GM06990 (cell line): ENCODE measurements at regions not wholly inside any gene's neighbourhood (a gene's known extent, or its start where the extent isn't known, plus 50 kb on each side); places are given as distances from the start of the nearest gene placed in this dataset.
"Not testable (repeated sequence)": the region's sequence is repeated elsewhere in the genome, so short reads cannot be mapped to it uniquely, and the experiment has no call there.

Experiments used
- DNase-seq: peaks from one replicate; pipeline ENCODE4 v3.0.0-alpha.2; 2011; ENCODE audit not compliant: insufficient read length; ENCODE audit errors: extremely low read depth
- H3K27me3 ChIP-seq: replicated peaks from 2 replicates; pipeline ENCODE4 v1.6.0; 2011; ENCODE audit warnings: low read length; ENCODE audit not compliant: control insufficient read depth, insufficient read depth
- H3K36me3 ChIP-seq: 2 replicates; pipeline ENCODE4 v1.5.1; 2011; ENCODE audit warnings: low read length; ENCODE audit not compliant: control insufficient read depth, insufficient read depth
- H3K4me3 ChIP-seq: replicated peaks from 2 replicates; pipeline ENCODE4 v1.5.1; 2011; ENCODE audit warnings: low read depth, mild to moderate bottlenecking, control low read depth, low read length
- TF ChIP-seq, protein P1 (sequence below): IDR thresholded peaks from 2 replicates; pipeline ENCODE4 v1.5.1; 2011; ENCODE audit warnings: low read length, control low read depth, mild to moderate bottlenecking, inconsistent platforms; ENCODE audit not compliant: insufficient read depth, poor library complexity, severe bottlenecking

DNA sequence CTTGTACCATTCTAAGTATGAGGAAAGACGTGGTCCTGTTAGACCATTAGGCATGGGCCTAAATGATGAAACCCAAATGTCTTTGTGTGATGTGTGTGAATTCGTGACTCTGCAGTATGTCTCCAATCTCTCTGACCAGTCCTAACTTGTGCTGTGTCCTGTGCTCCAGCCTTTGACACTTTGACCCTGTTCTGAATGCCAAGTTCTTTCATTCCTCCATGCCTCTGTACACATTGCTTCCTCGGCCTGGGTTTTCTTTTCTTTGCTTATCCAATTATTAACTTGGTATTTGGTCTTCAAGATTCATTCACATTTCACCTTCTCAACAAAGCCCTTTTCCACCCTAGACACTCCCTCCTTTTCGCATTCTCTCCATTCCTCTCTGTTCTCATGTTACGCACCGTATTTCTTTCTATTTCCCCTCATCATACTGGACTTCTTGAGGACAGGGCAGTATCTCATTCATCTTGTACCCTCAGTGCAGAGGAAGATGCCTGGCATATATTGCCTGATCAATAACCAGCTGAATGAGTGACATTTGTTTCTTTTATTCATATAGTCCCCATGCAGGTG, 138.7 kb downstream of the F11 start:
- TF ChIP-seq, protein P1, sequence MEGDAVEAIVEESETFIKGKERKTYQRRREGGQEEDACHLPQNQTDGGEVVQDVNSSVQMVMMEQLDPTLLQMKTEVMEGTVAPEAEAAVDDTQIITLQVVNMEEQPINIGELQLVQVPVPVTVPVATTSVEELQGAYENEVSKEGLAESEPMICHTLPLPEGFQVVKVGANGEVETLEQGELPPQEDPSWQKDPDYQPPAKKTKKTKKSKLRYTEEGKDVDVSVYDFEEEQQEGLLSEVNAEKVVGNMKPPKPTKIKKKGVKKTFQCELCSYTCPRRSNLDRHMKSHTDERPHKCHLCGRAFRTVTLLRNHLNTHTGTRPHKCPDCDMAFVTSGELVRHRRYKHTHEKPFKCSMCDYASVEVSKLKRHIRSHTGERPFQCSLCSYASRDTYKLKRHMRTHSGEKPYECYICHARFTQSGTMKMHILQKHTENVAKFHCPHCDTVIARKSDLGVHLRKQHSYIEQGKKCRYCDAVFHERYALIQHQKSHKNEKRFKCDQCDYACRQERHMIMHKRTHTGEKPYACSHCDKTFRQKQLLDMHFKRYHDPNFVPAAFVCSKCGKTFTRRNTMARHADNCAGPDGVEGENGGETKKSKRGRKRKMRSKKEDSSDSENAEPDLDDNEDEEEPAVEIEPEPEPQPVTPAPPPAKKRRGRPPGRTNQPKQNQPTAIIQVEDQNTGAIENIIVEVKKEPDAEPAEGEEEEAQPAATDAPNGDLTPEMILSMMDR: no peak
- Histone ChIP-seq H3K36me3 (no peaks in the 10 kb centered on the region), H3K27me3 (no peaks in the 10 kb centered on the region), H3K4me3 (no peak overlapping the region)
- no peak for DNase-seq

DNA sequence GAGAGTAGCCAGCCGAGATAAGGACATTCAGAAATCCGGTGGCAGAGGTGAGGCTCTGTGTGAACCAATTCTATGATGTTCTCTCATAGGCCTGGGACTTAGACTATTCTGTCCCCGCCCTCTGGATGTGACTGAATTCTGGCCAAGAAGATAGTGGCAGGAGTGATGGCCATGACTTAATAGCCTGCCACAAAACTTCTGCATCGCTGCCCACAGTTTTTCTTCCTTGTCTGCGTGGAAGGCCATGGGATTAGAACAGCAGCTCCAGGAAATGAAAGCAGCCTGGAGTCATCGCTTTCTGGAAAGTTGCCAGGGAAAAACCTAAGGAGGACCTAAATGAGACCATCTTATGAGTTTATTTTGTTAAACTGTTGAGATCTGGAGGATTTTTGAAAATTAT, 134.7 kb downstream of the F11 start:
- H3K36me3 ChIP-seq: no peaks in the 10 kb centered on the region
- no peaks in the 10 kb centered on the region for H3K27me3 ChIP-seq
- no peak for DNase-seq
- H3K4me3 ChIP-seq: no peak overlapping the region
- TF ChIP-seq, protein P1: no peak

DNA sequence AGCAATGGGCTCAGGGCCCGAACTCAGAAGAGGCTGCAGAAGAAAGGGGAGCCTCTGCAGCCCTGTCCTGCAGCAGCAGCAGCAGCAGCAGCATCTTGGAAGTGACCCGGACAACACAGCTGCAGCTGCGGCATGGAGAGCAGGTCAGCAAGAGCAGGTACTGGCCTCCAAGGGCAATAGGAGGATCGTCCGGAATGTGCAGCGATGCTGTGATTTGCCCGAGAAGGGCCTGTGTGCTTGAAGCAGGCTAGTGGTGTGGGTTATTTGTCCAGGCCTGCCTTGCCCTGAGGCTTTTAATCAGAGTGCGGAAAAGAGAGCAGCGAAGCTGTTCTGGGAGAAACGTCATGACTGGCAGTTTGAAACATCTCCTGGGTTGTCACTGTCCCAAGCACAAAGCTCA, 126.0 kb downstream of the F11 start:
- H3K4me3 ChIP-seq: no peak overlapping the region
- TF ChIP-seq, protein P1: no peak
- no peaks in the 10 kb centered on the region for H3K36me3 ChIP-seq
- no peaks in the 10 kb centered on the region for H3K27me3 ChIP-seq
- no peak for DNase-seq

DNA sequence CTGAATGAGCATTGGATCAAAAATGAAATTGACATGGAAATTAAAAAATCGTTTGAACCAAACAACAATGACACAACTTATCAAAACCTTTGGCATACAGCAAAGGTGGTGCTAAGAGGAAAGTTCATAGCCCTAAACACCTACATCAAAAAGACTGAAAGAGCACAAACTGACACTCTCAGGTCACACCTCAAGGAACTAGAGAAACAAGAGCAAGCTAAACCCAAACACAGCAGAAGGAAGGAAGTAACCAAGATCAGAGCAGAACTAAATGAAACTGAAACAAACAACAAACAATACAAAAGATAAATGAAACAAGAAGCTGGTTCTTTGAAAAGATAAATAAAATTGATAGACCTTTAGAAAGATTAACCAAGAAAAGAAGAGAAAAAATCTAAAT, 118.3 kb downstream of the F11 start:
- not testable (repeated sequence) for H3K27me3 ChIP-seq, DNase-seq, H3K4me3 ChIP-seq, H3K36me3 ChIP-seq

DNA sequence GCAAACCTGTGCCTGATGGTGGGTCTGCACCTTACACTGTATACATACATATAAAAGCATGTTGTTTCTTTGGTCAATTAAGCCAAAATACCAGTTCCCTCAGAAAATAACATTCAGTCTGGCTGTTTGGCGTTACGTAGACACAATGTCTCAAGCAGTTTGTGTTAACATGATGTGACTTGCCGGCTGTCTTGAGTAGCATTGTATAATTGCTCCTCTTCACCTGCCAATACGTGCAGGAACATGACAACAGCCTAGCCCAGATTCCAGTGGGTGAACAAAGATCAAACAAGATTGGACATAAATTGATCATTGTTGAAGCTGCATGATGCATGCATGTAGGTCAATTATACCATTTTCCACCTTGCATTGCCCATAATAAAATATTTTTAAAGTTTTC, 102.3 kb downstream of the F11 start:
- no peaks in the 10 kb centered on the region for H3K27me3 ChIP-seq
- H3K4me3 ChIP-seq: no peak overlapping the region
- no peak for DNase-seq
- TF ChIP-seq, protein P1: no peak
- H3K36me3 ChIP-seq: no peaks in the 10 kb centered on the region

DNA sequence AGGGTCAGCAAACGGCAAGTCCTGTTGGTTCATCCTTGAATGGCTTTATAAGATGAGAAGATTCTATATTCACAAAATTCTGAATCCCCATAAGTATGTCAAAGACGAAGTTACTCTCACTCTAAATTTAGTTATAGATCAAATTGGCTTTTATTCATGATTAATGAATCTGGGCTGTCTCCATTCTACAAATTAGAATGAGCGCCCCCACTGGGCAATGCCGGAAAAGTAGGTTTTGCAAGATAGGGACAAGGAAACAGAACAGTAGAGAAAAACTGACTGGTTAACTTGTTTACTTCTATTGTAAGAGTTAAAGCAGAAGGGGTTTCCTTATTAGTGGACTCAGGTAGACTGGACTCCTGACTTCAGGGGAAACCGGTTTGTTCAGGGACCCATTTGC, 100.3 kb downstream of the F11 start:
- no peak overlapping the region for H3K4me3 ChIP-seq
- DNase-seq: no peak

More for the DNA sequence above, 100.3 kb downstream of the F11 start:
- no peaks in the 10 kb centered on the region for H3K36me3 ChIP-seq
- no peaks in the 10 kb centered on the region for H3K27me3 ChIP-seq
- TF ChIP-seq, protein P1: no peak
